HepG2 (cell line): ENCODE measurements at regions not wholly inside any gene's neighbourhood (a gene's known extent, or its start where the extent isn't known, plus 50 kb on each side); places are given as distances from the start of the nearest gene placed in this dataset.

ENCODE experiments used
- CTCF ChIP-seq: sonication (generic); formaldehyde crosslinking; IDR thresholded peaks from 2 replicates; pipeline ENCODE4 v1.5.0; 2020; ENCODE audit warnings: mild to moderate bottlenecking, missing genetic modification reagents, moderate library complexity
- EZH2 ChIP-seq: conservative IDR thresholded peaks from 2 replicates; pipeline ENCODE4 v1.6.1; 2012; ENCODE audit warnings: mild to moderate bottlenecking, low read depth, low read length, moderate library complexity
- FOXO4 ChIP-seq: sonication (generic); formaldehyde crosslinking; conservative IDR thresholded peaks from 2 replicates; pipeline ENCODE4 v1.8.1; 2023; ENCODE audit warnings: missing genetic modification reagents
- JUN ChIP-seq: sonication (generic); formaldehyde crosslinking; IDR thresholded peaks from 2 replicates; pipeline ENCODE4 v1.4.0; 2020; ENCODE audit warnings: mild to moderate bottlenecking, missing genetic modification reagents
- MAZ ChIP-seq, 2 experiments: sonication (generic) in 1 of 2; formaldehyde crosslinking in 1 of 2; IDR thresholded peaks; 2 replicates each; pipeline versions ENCODE4 v1.5.0 to v1.6.1; 2012 to 2020; ENCODE audit warnings: low read depth in 2 of 2, mild to moderate bottlenecking in 2 of 2, borderline replicate concordance in 1 of 2, improper control_type of control experiment in 1 of 2, low read length in 1 of 2, missing genetic modification reagents in 1 of 2, moderate library complexity in 1 of 2
- NPAS2 ChIP-seq: sonication (generic); formaldehyde crosslinking; IDR thresholded peaks from 2 replicates; pipeline ENCODE4 v1.8.0; 2022; ENCODE audit warnings: mild to moderate bottlenecking, missing genetic modification reagents, borderline replicate concordance
- SIN3A ChIP-seq: IDR thresholded peaks from 2 replicates; pipeline ENCODE4 v1.6.1; 2011; ENCODE audit warnings: low read depth, mild to moderate bottlenecking, control low read depth, low read length, borderline replicate concordance
- SMARCC2 ChIP-seq: fragments of 450-650 bp; IDR thresholded peaks from 2 replicates; pipeline ENCODE4 v1.6.1; 2017; ENCODE audit warnings: antibody characterized with exemption, mild to moderate bottlenecking
- TCF12 ChIP-seq, 2 experiments: fragments of 450-650 bp in 1 of 2; sonication (generic) in 1 of 2; formaldehyde crosslinking in 1 of 2; IDR thresholded peaks; 2 replicates each; pipeline versions ENCODE4 v1.6.1 to v1.8.0; 2017 to 2022; ENCODE audit warnings: antibody characterized with exemption in 1 of 2, mild to moderate bottlenecking in 1 of 2, missing genetic modification reagents in 1 of 2, moderate library complexity in 1 of 2
- ZNF256 ChIP-seq: sonication (generic); formaldehyde crosslinking; conservative IDR thresholded peaks from 2 replicates; pipeline ENCODE4 v1.4.0; 2020; ENCODE audit warnings: missing genetic modification reagents
- ZNF280B ChIP-seq: sonication (generic); formaldehyde crosslinking; IDR thresholded peaks from 2 replicates; pipeline ENCODE4 v1.5.0; 2020; ENCODE audit warnings: missing genetic modification reagents, mild to moderate bottlenecking, borderline replicate concordance
- ZNF431 ChIP-seq: sonication (generic); formaldehyde crosslinking; IDR thresholded peaks from 2 replicates; pipeline ENCODE4 v1.9.0; 2022; ENCODE audit warnings: missing genetic modification reagents, low read depth, mild to moderate bottlenecking, borderline replicate concordance
- ZNF619 ChIP-seq: sonication (generic); formaldehyde crosslinking; IDR thresholded peaks from 2 replicates; pipeline ENCODE4 v1.4.0; 2020; ENCODE audit warnings: mild to moderate bottlenecking, missing genetic modification reagents
- ZNF639 ChIP-seq: conservative IDR thresholded peaks from 2 replicates; pipeline ENCODE4 v1.6.1; 2018; ENCODE audit warnings: missing genetic modification reagents

- TF ChIP-seq JUN (CRISPR knock-in tag) = no peak
- no peak for TF ChIP-seq TCF12 (IDR thresholded peaks at IDR 0.05)
- no peak for TF ChIP-seq TCF12 (CRISPR knock-in tag; IDR thresholded peaks at IDR 0.05)
- no peak for TF ChIP-seq ZNF280B (CRISPR knock-in tag)
- no peak for TF ChIP-seq CTCF (CRISPR knock-in tag)
- no peak for TF ChIP-seq FOXO4
- no peak for TF ChIP-seq SMARCC2
- no peak for TF ChIP-seq NPAS2 (CRISPR knock-in tag)
- no peak for TF ChIP-seq EZH2
- no peak for TF ChIP-seq ZNF619 (CRISPR knock-in tag)
- TF ChIP-seq ZNF639 (CRISPR knock-in tag) = no peak
- TF ChIP-seq ZNF256 (CRISPR knock-in tag) = no peak
- TF ChIP-seq SIN3A = no peak
- no peak for TF ChIP-seq ZNF431 (CRISPR knock-in tag)
- TF ChIP-seq MAZ (IDR thresholded peaks at IDR 0.05; ENCODE audit: borderline replicate concordance, low read depth, low read length) = no peak
- TF ChIP-seq MAZ (CRISPR knock-in tag; IDR thresholded peaks at IDR 0.05; ENCODE audit: low read depth) = no peak
These were observed 311.9 kb downstream of the SHQ1 start for GRCh38 chr3:72536206-72536877.
